OCI-LY1 (cell line): ENCODE measurements at regions not wholly inside any gene's neighbourhood (a gene's known extent, or its start where the extent isn't known, plus 50 kb on each side); places are given as distances from the start of the nearest gene placed in this dataset.
A peak's percentile ranks its signal among the peaks of the same experiment; 100 is the strongest.

Source experiments
- CTCF ChIP-seq: fragments of 200-600 bp; sonication (generic), shearing (Covaris generic); IDR thresholded peaks from 2 replicates; pipeline ENCODE4 v1.5.1; 2017; ENCODE audit warnings: mild to moderate bottlenecking, antibody characterized with exemption, low read length, moderate library complexity, mixed read lengths
- EZH2 ChIP-seq: fragments of 200-600 bp; sonication (generic), shearing (Covaris generic); IDR thresholded peaks from 2 replicates; pipeline ENCODE4 v1.8.0; 2017; ENCODE audit warnings: borderline replicate concordance, mixed run types, mild to moderate bottlenecking, antibody characterized with exemption, low read length, moderate library complexity, mixed read lengths

- TF ChIP-seq CTCF (peak; percentile 40; the same call in 1 of the 2 replicates), EZH2 (no peak)
Measured at GRCh38 chr1:238399558-238399957, 508.8 kb upstream of the ZP4 start.
